ENCODE measurements at regions not wholly inside any gene's neighbourhood (a gene's known extent, or its start where the extent isn't known, plus 50 kb on each side); places are given as distances from the start of the nearest gene placed in this dataset.

DNA sequence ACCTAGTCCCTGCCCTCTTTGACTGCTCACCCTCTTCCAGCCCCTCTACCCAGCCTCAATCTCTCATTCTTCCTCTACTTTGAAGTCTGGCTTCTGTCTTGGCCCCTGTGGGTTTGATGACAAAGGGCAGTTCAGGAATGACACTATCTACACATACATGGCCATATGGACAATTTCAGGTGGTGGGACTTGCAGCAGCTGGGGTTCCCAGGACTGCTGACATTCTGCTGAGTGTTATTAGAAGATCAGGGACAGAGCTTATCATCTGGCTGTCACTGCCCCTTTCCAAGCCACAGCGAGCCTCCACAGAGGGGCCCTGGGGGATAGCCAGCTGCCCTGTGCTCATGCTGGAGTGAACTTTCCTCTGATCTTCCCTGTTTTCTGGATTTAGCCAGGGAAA is 97.4 kb upstream of the IPO9 start:
- TF ChIP-seq ZC3H10 (CRISPR knock-in tag; IDR thresholded peaks at IDR 0.05) (no peak), RARB (CRISPR knock-in tag; IDR thresholded peaks at IDR 0.05) (no peak)
